ENCODE measurements at regions not wholly inside any gene's neighbourhood (a gene's known extent, or its start where the extent isn't known, plus 50 kb on each side); places are given as distances from the start of the nearest gene placed in this dataset.
"Not testable (repeated sequence)": the region's sequence is repeated elsewhere in the genome, so short reads cannot be mapped to it uniquely, and the experiment has no call there.

DNA sequence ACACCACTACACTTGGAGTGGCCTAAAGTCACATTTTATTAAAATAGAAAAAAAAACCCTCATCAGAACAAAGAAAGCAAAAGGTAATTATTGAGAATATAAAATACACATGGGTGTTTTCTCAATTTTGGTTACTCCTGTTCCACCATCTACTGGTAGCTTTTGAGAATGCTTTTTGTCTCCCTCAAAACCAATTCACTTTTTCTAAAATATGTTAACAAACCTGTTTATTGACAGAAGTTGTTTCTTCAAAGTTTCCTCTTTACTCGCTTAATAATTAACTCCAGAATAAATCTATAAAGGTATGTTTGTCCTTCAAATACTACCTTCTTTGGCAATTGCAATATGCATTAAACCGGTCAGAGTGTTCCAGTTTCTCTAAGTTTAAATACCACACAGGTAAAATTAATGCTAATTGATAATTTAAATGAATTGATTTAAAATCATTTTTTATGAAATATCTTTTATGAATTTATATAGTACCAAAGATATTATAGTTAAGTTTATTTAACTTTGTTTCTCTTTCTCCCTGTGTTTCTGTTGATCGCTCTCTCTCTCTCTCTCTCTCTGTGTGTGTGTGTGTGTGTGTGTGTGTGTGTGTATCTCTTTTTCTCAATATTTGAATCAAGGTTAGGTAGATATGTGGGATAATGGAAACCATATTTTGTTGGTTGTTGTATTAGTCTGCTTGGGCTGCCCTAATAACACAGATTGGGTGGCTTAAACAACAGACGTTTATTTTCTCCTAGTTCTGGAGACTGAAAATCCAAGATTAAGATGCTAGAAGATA lies 487.4 kb downstream of the PRDM9 start:
- H3K36me3 ChIP-seq (ENCODE audit: control insufficient read depth, insufficient read depth, low read length, severe bottlenecking): no peaks in the 10 kb centered on the region
- no peak overlapping the region for H3K9ac ChIP-seq (ENCODE audit: low read length)
- H3K4me1 ChIP-seq (ENCODE audit: control insufficient read depth, insufficient read depth, low read length): no peaks in the 10 kb centered on the region
- H3K9me3 ChIP-seq (ENCODE audit: control insufficient read depth, low read length): no peaks in the 10 kb centered on the region
- DNase-seq (ENCODE audit: low read depth): no peak
- no peak overlapping the region for H3K4me3 ChIP-seq (ENCODE audit: low read length)
- H3K27me3 ChIP-seq (replicated peaks; ENCODE audit: control insufficient read depth, insufficient read depth, low read length): no peaks in the 10 kb centered on the region

DNA sequence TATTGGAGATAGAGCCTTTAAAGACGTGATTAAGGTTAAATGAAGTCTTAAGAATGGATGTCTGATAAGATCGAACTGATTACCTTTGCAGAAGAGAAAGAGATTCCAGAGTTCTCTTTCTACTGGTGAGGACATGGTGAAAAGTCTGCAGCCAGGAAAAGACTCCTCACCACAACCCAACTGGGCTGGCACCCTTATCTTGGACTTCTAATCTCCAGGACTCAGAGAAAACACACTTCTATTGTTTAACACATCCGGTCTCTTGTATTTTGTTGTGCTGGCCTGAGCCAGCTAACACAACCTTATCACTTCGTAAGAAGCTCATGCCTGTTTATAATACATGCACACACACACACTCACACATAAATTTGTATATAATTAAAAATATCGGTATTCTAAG lies 489.1 kb downstream of the PRDM9 start:
- Histone ChIP-seq H3K4me1 (ENCODE audit: control insufficient read depth, insufficient read depth, low read length) (no peaks in the 10 kb centered on the region), H3K9me3 (ENCODE audit: control insufficient read depth, low read length) (no peaks in the 10 kb centered on the region), H3K27me3 (replicated peaks; ENCODE audit: control insufficient read depth, insufficient read depth, low read length) (no peaks in the 10 kb centered on the region), H3K4me3 (ENCODE audit: low read length) (no peak overlapping the region), H3K9ac (ENCODE audit: low read length) (no peak overlapping the region), H3K36me3 (ENCODE audit: control insufficient read depth, insufficient read depth, low read length, severe bottlenecking) (no peaks in the 10 kb centered on the region)
- DNase-seq (ENCODE audit: low read depth): no peak

GRCh38 chr5:24005384-24005783 lies 498.0 kb downstream of the PRDM9 start:
- H3K36me3 ChIP-seq (ENCODE audit: control insufficient read depth, insufficient read depth, low read length, severe bottlenecking): no peaks in the 10 kb centered on the region
- no peaks in the 10 kb centered on the region for H3K27me3 ChIP-seq (replicated peaks; ENCODE audit: control insufficient read depth, insufficient read depth, low read length)
- no peak overlapping the region for H3K9ac ChIP-seq (ENCODE audit: low read length)
- no peak overlapping the region for H3K4me3 ChIP-seq (ENCODE audit: low read length)
- H3K4me1 ChIP-seq (ENCODE audit: control insufficient read depth, insufficient read depth, low read length): no peaks in the 10 kb centered on the region
- DNase-seq (ENCODE audit: low read depth): no peak
- H3K9me3 ChIP-seq (ENCODE audit: control insufficient read depth, low read length): no peaks in the 10 kb centered on the region

DNA sequence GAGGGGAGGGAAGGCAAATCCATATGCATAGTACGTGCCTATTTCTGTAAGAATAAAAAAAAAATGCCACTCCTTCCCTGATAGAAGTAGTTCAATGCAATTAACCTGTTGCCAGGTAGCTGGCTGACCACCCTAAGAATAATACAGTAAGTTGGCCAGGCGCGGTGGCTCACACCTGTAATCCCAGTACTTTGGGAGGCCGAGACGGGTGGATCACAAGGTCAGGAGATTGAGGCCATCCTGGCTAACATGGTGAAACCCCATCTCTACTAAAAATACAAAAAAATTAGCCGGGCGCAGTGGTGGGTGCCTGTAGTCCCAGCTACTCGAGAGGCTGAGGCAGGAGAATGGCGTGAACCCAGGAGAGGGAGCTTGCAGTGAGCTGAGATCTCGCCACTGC lies 510.3 kb downstream of the PRDM9 start:
- not testable (repeated sequence) for H3K36me3 ChIP-seq (ENCODE audit: control insufficient read depth, insufficient read depth, low read length, severe bottlenecking); H3K9ac ChIP-seq (ENCODE audit: low read length); H3K4me3 ChIP-seq (ENCODE audit: low read length); H3K4me1 ChIP-seq (ENCODE audit: control insufficient read depth, insufficient read depth, low read length); DNase-seq (ENCODE audit: low read depth); H3K9me3 ChIP-seq (ENCODE audit: control insufficient read depth, low read length); H3K27me3 ChIP-seq (replicated peaks; ENCODE audit: control insufficient read depth, insufficient read depth, low read length)

DNA sequence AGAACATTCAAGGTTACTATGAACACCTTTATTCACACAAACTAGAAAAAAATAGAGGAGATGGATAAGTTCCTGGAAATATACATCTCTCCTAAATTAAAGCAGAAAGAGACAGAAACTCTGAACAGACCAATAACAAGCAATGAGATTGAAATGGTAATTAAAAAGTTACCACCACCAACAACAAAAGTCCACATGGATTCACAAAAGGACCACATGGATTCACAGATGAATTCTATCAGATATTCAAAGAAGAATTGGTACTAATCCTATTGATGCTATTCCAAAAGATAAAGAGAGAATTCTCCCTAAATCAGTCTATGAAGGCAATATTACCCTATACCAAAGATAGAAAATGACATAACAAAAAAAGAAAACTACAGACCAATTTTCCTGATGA lies 518.9 kb downstream of the PRDM9 start:
- DNase-seq (ENCODE audit: low read depth): no peak
- Histone ChIP-seq H3K9ac (ENCODE audit: low read length) (no peak overlapping the region), H3K4me3 (ENCODE audit: low read length) (no peak overlapping the region), H3K36me3 (ENCODE audit: control insufficient read depth, insufficient read depth, low read length, severe bottlenecking) (no peaks in the 10 kb centered on the region), H3K27me3 (replicated peaks; ENCODE audit: control insufficient read depth, insufficient read depth, low read length) (no peaks in the 10 kb centered on the region), H3K4me1 (ENCODE audit: control insufficient read depth, insufficient read depth, low read length) (no peaks in the 10 kb centered on the region), H3K9me3 (ENCODE audit: control insufficient read depth, low read length) (peaks cover 9% of the 10 kb centered on the region)

- Histone ChIP-seq H3K27me3 (replicated peaks; ENCODE audit: control insufficient read depth, insufficient read depth, low read length) (no peaks in the 10 kb centered on the region), H3K4me3 (ENCODE audit: low read length) (no peak overlapping the region), H3K9ac (ENCODE audit: low read length) (no peak overlapping the region), H3K9me3 (ENCODE audit: control insufficient read depth, low read length) (no peaks in the 10 kb centered on the region), H3K36me3 (ENCODE audit: control insufficient read depth, insufficient read depth, low read length, severe bottlenecking) (no peaks in the 10 kb centered on the region), H3K4me1 (ENCODE audit: control insufficient read depth, insufficient read depth, low read length) (no peaks in the 10 kb centered on the region)
- DNase-seq (ENCODE audit: low read depth): no peak
Observed at GRCh38 chr5:24042688-24043087, 535.3 kb downstream of the PRDM9 start.

DNA sequence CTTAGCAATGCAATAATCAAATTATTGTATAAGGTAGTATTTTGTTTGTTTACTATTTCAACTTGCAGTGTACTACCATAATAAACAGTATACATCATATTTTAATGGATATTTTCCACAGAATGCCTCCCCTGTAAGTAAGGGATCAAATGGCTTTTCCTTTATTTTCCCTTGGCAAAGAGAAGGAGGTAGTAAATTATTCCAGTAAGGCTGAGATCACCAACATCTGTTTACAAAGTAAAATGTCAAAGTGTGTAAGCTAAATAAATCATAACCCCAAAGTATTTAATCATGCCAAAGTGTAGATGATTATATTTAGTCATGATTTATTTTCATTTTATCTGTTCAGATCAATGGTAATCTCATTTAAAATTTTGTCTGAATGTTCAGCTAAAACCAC lies 537.6 kb downstream of the PRDM9 start:
- no peaks in the 10 kb centered on the region for H3K36me3 ChIP-seq (ENCODE audit: control insufficient read depth, insufficient read depth, low read length, severe bottlenecking)
- H3K4me3 ChIP-seq (ENCODE audit: low read length): no peak overlapping the region
- no peaks in the 10 kb centered on the region for H3K27me3 ChIP-seq (replicated peaks; ENCODE audit: control insufficient read depth, insufficient read depth, low read length)
- no peaks in the 10 kb centered on the region for H3K9me3 ChIP-seq (ENCODE audit: control insufficient read depth, low read length)
- no peak overlapping the region for H3K9ac ChIP-seq (ENCODE audit: low read length)
- DNase-seq (ENCODE audit: low read depth): no peak
- no peaks in the 10 kb centered on the region for H3K4me1 ChIP-seq (ENCODE audit: control insufficient read depth, insufficient read depth, low read length)

DNA sequence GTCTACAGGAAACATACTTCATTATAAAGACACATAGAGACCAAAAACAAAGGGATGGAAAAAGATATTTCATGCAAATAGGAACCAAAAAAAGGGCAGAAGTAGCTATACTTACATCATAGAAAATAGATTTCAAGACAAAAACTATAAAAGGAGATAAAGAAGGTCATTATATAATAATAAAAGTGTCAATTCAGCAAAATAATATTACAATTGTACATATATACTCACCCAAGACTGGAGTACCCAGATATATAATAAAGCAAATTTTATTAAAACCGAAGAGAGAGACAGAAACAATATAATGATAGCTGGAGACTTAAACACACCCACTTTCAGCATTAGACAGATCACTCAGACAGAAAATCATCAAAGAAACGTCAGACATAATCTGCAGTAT lies 546.3 kb downstream of the PRDM9 start:
- H3K9ac ChIP-seq (ENCODE audit: low read length): no peak overlapping the region
- no peaks in the 10 kb centered on the region for H3K36me3 ChIP-seq (ENCODE audit: control insufficient read depth, insufficient read depth, low read length, severe bottlenecking)
- no peaks in the 10 kb centered on the region for H3K9me3 ChIP-seq (ENCODE audit: control insufficient read depth, low read length)
- no peaks in the 10 kb centered on the region for H3K4me1 ChIP-seq (ENCODE audit: control insufficient read depth, insufficient read depth, low read length)
- H3K4me3 ChIP-seq (ENCODE audit: low read length): no peak overlapping the region
- DNase-seq (ENCODE audit: low read depth): no peak
- no peaks in the 10 kb centered on the region for H3K27me3 ChIP-seq (replicated peaks; ENCODE audit: control insufficient read depth, insufficient read depth, low read length)

- H3K27me3 ChIP-seq (replicated peaks; ENCODE audit: control insufficient read depth, insufficient read depth, low read length): no peaks in the 10 kb centered on the region
- H3K4me3 ChIP-seq (ENCODE audit: low read length): no peak overlapping the region
- no peaks in the 10 kb centered on the region for H3K9me3 ChIP-seq (ENCODE audit: control insufficient read depth, low read length)
- H3K9ac ChIP-seq (ENCODE audit: low read length): no peak overlapping the region
- no peaks in the 10 kb centered on the region for H3K36me3 ChIP-seq (ENCODE audit: control insufficient read depth, insufficient read depth, low read length, severe bottlenecking)
- no peaks in the 10 kb centered on the region for H3K4me1 ChIP-seq (ENCODE audit: control insufficient read depth, insufficient read depth, low read length)
- no peak for DNase-seq (ENCODE audit: low read depth)
Observed at GRCh38 chr5:24059006-24059405, 551.6 kb downstream of the PRDM9 start.

- Histone ChIP-seq H3K9me3 (ENCODE audit: control insufficient read depth, low read length) (no peaks in the 10 kb centered on the region), H3K9ac (ENCODE audit: low read length) (no peak overlapping the region), H3K4me3 (ENCODE audit: low read length) (no peak overlapping the region), H3K27me3 (replicated peaks; ENCODE audit: control insufficient read depth, insufficient read depth, low read length) (no peaks in the 10 kb centered on the region), H3K4me1 (ENCODE audit: control insufficient read depth, insufficient read depth, low read length) (no peaks in the 10 kb centered on the region), H3K36me3 (ENCODE audit: control insufficient read depth, insufficient read depth, low read length, severe bottlenecking) (no peaks in the 10 kb centered on the region)
- DNase-seq (ENCODE audit: low read depth): no peak
Observed at GRCh38 chr5:24059716-24060115, 552.3 kb downstream of the PRDM9 start.

- no peak overlapping the region for H3K4me3 ChIP-seq (ENCODE audit: low read length)
- no peaks in the 10 kb centered on the region for H3K27me3 ChIP-seq (replicated peaks; ENCODE audit: control insufficient read depth, insufficient read depth, low read length)
- H3K9ac ChIP-seq (ENCODE audit: low read length): no peak overlapping the region
Observed at GRCh38 chr5:24065779-24066178, 558.4 kb downstream of the PRDM9 start.

GRCh38 chr5:24067208-24067607 lies 559.8 kb downstream of the PRDM9 start:
- Histone ChIP-seq H3K4me1 (ENCODE audit: control insufficient read depth, insufficient read depth, low read length) (no peaks in the 10 kb centered on the region), H3K36me3 (ENCODE audit: control insufficient read depth, insufficient read depth, low read length, severe bottlenecking) (no peaks in the 10 kb centered on the region), H3K9ac (ENCODE audit: low read length) (no peak overlapping the region), H3K27me3 (replicated peaks; ENCODE audit: control insufficient read depth, insufficient read depth, low read length) (no peaks in the 10 kb centered on the region), H3K9me3 (ENCODE audit: control insufficient read depth, low read length) (no peaks in the 10 kb centered on the region), H3K4me3 (ENCODE audit: low read length) (no peak overlapping the region)
- DNase-seq (ENCODE audit: low read depth): no peak

More at GRCh38 chr5:24065779-24066178, 558.4 kb downstream of the PRDM9 start:
- Histone ChIP-seq H3K4me1 (ENCODE audit: control insufficient read depth, insufficient read depth, low read length) (no peaks in the 10 kb centered on the region), H3K9me3 (ENCODE audit: control insufficient read depth, low read length) (no peaks in the 10 kb centered on the region), H3K36me3 (ENCODE audit: control insufficient read depth, insufficient read depth, low read length, severe bottlenecking) (no peaks in the 10 kb centered on the region)
- no peak for DNase-seq (ENCODE audit: low read depth)

Measured in adipocyte (in vitro differentiated cells).